C4-2B (cell line): ENCODE measurements at regions not wholly inside any gene's neighbourhood (a gene's known extent, or its start where the extent isn't known, plus 50 kb on each side); places are given as distances from the start of the nearest gene placed in this dataset.

Experiments
- CTCF ChIP-seq: fragments of 450-650 bp; conservative IDR thresholded peaks from 2 replicates; pipeline ENCODE4 v1.5.1; 2017; ENCODE audit warnings: mild to moderate bottlenecking
- ZFX ChIP-seq: fragments of 450-650 bp; IDR thresholded peaks from 2 replicates; pipeline ENCODE4 v1.6.1; 2017

GRCh38 chr10:88036126-88036525 is 172.7 kb downstream of the PTEN start:
- TF ChIP-seq CTCF (no peak), ZFX (no peak)
